GM06990 (cell line): ENCODE measurements at regions not wholly inside any gene's neighbourhood (a gene's known extent, or its start where the extent isn't known, plus 50 kb on each side); places are given as distances from the start of the nearest gene placed in this dataset.

Experiments
- DNase-seq: peaks from one replicate; pipeline ENCODE4 v3.0.0-alpha.2; 2011; ENCODE audit not compliant: insufficient read length; ENCODE audit errors: extremely low read depth
- H3K27me3 ChIP-seq: replicated peaks from 2 replicates; pipeline ENCODE4 v1.6.0; 2011; ENCODE audit warnings: low read length; ENCODE audit not compliant: control insufficient read depth, insufficient read depth
- H3K36me3 ChIP-seq: 2 replicates; pipeline ENCODE4 v1.5.1; 2011; ENCODE audit warnings: low read length; ENCODE audit not compliant: control insufficient read depth, insufficient read depth
- H3K4me3 ChIP-seq: replicated peaks from 2 replicates; pipeline ENCODE4 v1.5.1; 2011; ENCODE audit warnings: low read depth, mild to moderate bottlenecking, control low read depth, low read length
- TF ChIP-seq, protein P1 (sequence below): IDR thresholded peaks from 2 replicates; pipeline ENCODE4 v1.5.1; 2011; ENCODE audit warnings: low read length, control low read depth, mild to moderate bottlenecking, inconsistent platforms; ENCODE audit not compliant: insufficient read depth, poor library complexity, severe bottlenecking

DNA sequence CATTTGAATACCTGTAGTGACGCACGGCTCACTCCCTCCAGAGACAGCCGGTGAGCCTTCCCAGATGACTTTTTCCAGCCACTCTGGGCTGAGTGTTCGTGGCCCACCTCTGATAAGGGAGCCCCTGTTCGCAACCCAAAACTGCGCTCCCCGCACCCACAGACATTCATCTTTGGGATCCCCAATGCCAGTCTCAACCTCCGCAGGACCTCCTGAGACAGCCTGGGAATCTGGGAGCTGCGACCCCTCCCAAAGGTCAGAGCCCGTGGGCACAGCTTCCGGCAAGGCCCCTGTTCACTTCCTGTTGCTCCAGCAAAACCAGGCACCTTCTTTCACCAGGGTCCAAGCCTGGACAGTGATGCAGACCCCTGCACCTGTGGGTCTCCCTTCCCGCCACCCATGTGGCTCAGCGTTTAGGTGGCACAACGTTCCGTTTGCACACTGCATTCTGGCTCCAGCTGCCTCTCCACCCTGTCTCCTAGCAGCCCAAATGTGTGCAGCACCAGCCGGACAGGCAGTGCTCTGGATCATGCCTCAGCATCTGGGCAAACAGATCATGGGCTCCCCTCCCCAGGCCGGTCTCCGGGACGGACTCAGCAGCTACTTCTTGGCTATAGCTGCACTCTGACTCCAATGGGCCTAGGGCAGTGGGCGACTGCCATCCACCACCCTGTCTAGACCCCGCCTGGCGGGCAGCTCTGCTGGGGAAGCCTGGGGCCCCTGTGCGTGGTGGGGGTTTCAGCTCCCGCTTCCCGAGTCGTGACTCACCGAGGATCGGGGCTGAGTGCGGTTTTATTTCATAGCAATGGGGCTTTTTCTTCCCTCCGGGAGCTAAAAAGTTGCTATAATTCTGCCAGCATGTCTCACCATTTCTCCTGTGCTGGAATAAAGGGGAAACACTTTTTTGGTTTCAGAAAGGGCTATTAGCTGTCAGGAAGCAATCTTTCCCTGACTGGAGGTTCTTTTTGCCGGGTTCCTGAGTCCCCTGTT lies 156.0 kb downstream of the OLFM1 start:
- TF ChIP-seq, protein P1, sequence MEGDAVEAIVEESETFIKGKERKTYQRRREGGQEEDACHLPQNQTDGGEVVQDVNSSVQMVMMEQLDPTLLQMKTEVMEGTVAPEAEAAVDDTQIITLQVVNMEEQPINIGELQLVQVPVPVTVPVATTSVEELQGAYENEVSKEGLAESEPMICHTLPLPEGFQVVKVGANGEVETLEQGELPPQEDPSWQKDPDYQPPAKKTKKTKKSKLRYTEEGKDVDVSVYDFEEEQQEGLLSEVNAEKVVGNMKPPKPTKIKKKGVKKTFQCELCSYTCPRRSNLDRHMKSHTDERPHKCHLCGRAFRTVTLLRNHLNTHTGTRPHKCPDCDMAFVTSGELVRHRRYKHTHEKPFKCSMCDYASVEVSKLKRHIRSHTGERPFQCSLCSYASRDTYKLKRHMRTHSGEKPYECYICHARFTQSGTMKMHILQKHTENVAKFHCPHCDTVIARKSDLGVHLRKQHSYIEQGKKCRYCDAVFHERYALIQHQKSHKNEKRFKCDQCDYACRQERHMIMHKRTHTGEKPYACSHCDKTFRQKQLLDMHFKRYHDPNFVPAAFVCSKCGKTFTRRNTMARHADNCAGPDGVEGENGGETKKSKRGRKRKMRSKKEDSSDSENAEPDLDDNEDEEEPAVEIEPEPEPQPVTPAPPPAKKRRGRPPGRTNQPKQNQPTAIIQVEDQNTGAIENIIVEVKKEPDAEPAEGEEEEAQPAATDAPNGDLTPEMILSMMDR = no peak
- no peak for DNase-seq
- Histone ChIP-seq H3K36me3 (no peaks in the 10 kb centered on the region), H3K27me3 (no peaks in the 10 kb centered on the region; the same call in 1 of the 2 replicates), H3K4me3 (no peak overlapping the region)

DNA sequence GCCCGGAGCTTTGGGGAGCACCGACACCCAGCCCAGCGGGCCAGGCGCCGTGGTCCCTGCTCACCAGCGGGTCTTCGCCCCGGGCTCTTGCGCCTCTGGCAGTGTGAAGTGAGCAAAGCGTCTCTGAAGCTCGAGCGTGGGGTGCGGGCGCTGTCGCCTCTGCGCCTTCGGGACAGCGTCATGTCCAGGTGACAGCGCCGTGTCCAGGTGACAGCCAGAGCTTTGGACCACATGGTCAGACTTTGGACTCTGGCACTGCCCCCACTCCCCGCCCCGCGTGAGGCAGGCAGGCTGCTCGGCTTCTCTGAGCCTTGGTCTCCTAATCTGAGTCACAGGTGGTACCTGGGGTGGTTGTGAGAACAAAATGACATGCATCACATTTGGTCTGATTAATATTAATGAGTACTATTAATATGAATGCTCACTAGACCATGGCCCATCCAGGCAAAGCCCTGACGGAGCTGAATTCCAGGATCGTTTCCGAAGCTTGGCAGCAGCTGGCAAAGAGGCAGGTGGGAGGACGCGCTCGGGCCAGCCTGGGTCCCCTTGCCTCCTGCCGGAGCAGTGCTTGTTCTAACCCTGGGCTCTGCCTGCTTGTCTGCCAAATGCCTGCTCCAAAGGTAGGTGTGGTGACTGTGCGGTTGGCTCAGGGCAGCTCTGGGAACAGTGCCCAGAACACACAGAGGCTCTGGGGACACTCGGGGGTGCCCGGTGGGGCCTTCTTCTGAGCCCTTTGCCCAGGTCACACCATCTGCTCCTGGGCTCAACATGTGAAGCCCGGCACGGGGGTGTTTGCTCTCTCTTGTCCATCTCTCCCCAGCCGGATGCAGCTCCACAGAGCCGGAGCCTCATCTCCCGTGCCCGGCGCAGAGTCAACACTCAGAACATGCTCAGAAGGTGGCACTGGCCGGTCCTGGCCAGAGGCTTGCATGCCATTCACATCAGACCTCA lies 157.1 kb downstream of the OLFM1 start:
- no peak overlapping the region for H3K4me3 ChIP-seq
- no peaks in the 10 kb centered on the region for H3K36me3 ChIP-seq
- no peak for DNase-seq
- TF ChIP-seq, protein P1 = no peak
- no peaks in the 10 kb centered on the region; the same call in 1 of the 2 replicates for H3K27me3 ChIP-seq

DNA sequence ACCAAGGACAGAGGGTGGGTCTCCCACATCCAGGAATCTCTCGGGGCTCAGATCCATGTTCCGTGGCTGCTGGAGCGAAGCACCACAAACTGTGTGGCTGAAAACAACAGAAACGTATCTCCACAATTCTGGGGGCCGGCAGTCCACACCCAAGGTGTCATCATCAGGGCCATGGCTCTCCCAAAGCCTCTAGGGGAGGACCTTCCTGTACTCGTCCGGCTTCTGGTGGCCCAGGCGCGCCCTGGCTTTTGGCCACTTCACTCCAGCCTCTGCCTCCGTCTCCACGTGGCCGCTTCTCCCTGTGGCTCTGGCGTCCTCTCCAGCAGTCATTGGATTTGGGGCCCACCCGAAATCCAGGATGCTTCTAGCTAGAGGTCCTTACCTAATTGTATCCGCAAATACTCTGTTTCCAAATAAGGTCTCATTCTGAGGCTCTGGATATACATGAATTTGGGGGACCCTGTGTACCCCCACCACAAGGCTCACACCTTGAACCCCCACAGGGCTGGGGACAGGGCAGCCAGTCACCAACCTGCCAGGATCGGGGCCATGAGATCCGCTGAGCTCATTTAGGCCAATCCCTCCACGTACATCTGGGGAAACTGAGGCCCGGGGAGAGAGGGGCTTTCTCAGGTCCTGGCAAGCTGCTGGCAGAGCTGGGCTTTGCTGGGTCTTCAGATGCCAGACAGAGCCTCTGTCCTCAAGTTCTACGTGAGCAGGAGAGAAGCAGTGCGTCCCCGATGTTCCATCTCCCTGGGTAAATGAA lies 158.2 kb downstream of the OLFM1 start:
- TF ChIP-seq, protein P1 = no peak
- Histone ChIP-seq H3K36me3 (no peaks in the 10 kb centered on the region), H3K4me3 (no peak overlapping the region), H3K27me3 (no peaks in the 10 kb centered on the region; the same call in 1 of the 2 replicates)
- DNase-seq = no peak

DNA sequence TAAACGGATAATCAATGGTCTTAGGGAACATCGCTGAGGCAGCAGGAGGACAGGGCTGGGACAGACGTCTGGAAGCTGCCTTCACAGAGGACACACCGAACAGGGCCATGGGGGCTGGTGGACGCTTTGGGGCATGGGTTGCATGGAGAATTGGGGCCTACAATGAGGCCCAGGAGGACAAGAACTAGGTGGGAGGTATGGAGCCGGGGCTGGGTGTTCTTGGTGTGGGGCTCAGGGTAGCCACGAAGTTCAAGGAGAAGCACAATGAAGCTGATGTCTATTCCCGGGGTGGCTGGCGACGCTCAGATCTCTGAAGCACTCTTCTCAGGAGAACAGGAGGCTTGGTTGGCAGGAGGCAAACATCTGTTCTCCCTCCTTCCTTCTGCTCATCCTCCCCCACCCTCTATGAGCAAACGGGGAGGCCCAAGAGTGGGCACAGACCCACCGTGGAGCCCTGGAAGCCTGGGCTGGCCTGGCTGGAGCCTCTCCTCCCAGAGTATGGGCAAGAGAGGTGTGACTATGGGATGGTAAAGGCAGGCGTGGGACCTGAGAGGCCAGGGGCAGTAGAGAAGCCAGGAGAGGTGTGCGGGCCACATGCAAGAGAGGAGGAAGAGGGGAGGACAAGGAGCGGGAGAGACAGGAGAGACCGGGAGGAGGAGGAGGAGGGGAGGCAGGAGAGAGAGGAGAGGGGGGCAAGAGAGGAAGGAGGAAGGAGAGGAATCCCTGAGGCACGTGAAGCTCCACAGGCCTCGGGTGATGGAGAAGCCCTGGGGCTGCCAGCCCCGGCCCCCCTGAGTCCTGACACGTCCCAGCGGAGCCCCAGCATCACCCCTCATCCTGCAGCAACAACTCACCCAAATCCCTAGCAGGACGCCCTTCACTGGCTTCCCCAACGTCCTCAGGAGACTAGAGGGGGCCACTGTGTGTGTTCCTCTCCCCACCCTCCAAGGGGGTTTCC lies 159.1 kb downstream of the OLFM1 start:
- no peak for DNase-seq
- H3K27me3 ChIP-seq = no peaks in the 10 kb centered on the region; the same call in 1 of the 2 replicates
- H3K4me3 ChIP-seq = no peak overlapping the region
- no peaks in the 10 kb centered on the region for H3K36me3 ChIP-seq
- TF ChIP-seq, protein P1 = no peak
